Liver (tissue), 8 donors: ENCODE measurements at regions not wholly inside any gene's neighbourhood (a gene's known extent, or its start where the extent isn't known, plus 50 kb on each side); places are given as distances from the start of the nearest gene placed in this dataset.

ENCODE experiments used
- DNase-seq: peaks from one replicate; pipeline ENCODE4 v3.0.0-alpha.2; 2017; ENCODE audit warnings: low spot score
- H3K27ac ChIP-seq, 2 donors: one replicate each; pipeline ENCODE4 v1.7.0; 2013; ENCODE audit warnings: inconsistent platforms in 2 of 2, low read length in 2 of 2, control low read depth in 1 of 2, low read depth in 1 of 2, mild to moderate bottlenecking in 1 of 2
- H3K27me3 ChIP-seq, 4 donors: one replicate each; pipeline versions ENCODE4 v1.6.1 to v1.7.0; 2013; ENCODE audit warnings: low read length in 3 of 4, inconsistent platforms in 1 of 4, mild to moderate bottlenecking in 1 of 4, moderate library complexity in 1 of 4; ENCODE audit not compliant: control insufficient read depth in 4 of 4, insufficient read depth in 4 of 4
- H3K36me3 ChIP-seq, 4 donors: one replicate each; pipeline versions ENCODE4 v1.6.1 to v1.7.0; 2013; ENCODE audit warnings: low read length in 3 of 4, mild to moderate bottlenecking in 3 of 4, low read depth in 1 of 4, moderate library complexity in 1 of 4; ENCODE audit not compliant: control insufficient read depth in 4 of 4, insufficient read depth in 3 of 4
- H3K4me1 ChIP-seq, 4 donors: one replicate each; pipeline versions ENCODE4 v1.6.1 to v1.7.0; 2013; ENCODE audit warnings: low read length in 3 of 4, mild to moderate bottlenecking in 3 of 4, moderate library complexity in 1 of 4; ENCODE audit not compliant: control insufficient read depth in 4 of 4, insufficient read depth in 4 of 4
- H3K4me3 ChIP-seq, 3 donors: one replicate each; pipeline versions ENCODE4 v1.6.1 to v1.7.0; 2013; ENCODE audit warnings: low read length in 3 of 3, control low read depth in 1 of 3, low read depth in 1 of 3, mild to moderate bottlenecking in 1 of 3
- H3K9ac ChIP-seq, 2 donors: one replicate each; pipeline ENCODE4 v1.7.0; 2013; ENCODE audit warnings: low read length in 2 of 2, mild to moderate bottlenecking in 2 of 2, moderate library complexity in 2 of 2, control low read depth in 1 of 2, low read depth in 1 of 2
- H3K9me3 ChIP-seq, 4 donors: one replicate each; pipeline versions ENCODE4 v1.6.1 to v1.7.0; 2013; ENCODE audit warnings: low read length in 3 of 4; ENCODE audit not compliant: control insufficient read depth in 4 of 4
- ATF3 ChIP-seq: IDR thresholded peaks from 2 replicates; pipeline ENCODE4 v1.6.1; 2016; ENCODE audit warnings: antibody characterized with exemption
- CTCF ChIP-seq: fragments of 150-350 bp; IDR thresholded peaks from 2 replicates; pipeline ENCODE4 v1.5.1; 2017; ENCODE audit warnings: improper control_type of control experiment, low read depth, low read length; ENCODE audit not compliant: missing input control
- EGR1 ChIP-seq, 2 donors: IDR thresholded peaks; 2 replicates each; pipeline ENCODE4 v1.6.1; 2016 to 2018; ENCODE audit warnings: antibody characterized with exemption in 2 of 2, low read depth in 2 of 2
- FOXA1 ChIP-seq: IDR thresholded peaks from 2 replicates; pipeline ENCODE4 v1.6.1; 2016; ENCODE audit warnings: antibody characterized with exemption
- FOXA2 ChIP-seq: IDR thresholded peaks from 2 replicates; pipeline ENCODE4 v1.6.1; 2016; ENCODE audit warnings: antibody characterized with exemption
- GABPA ChIP-seq, 2 donors: IDR thresholded peaks in 1 of 2; conservative IDR thresholded peaks in 1 of 2; 2 replicates each; pipeline ENCODE4 v1.6.1; 2016; ENCODE audit warnings: antibody characterized with exemption in 2 of 2, mild to moderate bottlenecking in 1 of 2, moderate library complexity in 1 of 2
- HNF4A ChIP-seq, 2 donors: conservative IDR thresholded peaks; 2 replicates each; pipeline ENCODE4 v1.6.1; 2016; ENCODE audit warnings: antibody characterized with exemption in 2 of 2, mild to moderate bottlenecking in 2 of 2
- HNF4G ChIP-seq: IDR thresholded peaks from 2 replicates; pipeline ENCODE4 v1.6.1; 2016; ENCODE audit warnings: antibody characterized with exemption
- JUND ChIP-seq, 2 donors: IDR thresholded peaks; 2 replicates each; pipeline ENCODE4 v1.6.1; 2016; ENCODE audit warnings: antibody characterized with exemption in 2 of 2
- MAX ChIP-seq: IDR thresholded peaks from 2 replicates; pipeline ENCODE4 v1.6.1; 2016; ENCODE audit warnings: antibody characterized with exemption
- NR2F2 ChIP-seq: IDR thresholded peaks from 2 replicates; pipeline ENCODE4 v1.6.1; 2016; ENCODE audit warnings: antibody characterized with exemption
- RAD21 ChIP-seq, 2 donors: IDR thresholded peaks; 2 replicates each; pipeline ENCODE4 v1.6.1; 2016; ENCODE audit warnings: antibody characterized with exemption in 2 of 2, mild to moderate bottlenecking in 2 of 2
- REST ChIP-seq: IDR thresholded peaks from 2 replicates; pipeline ENCODE4 v1.6.1; 2016; ENCODE audit warnings: antibody characterized with exemption, mild to moderate bottlenecking
- RXRA ChIP-seq, 2 donors: IDR thresholded peaks; 2 replicates each; pipeline ENCODE4 v1.6.1; 2017 to 2018; ENCODE audit warnings: antibody characterized with exemption in 2 of 2, mild to moderate bottlenecking in 1 of 2
- SP1 ChIP-seq: IDR thresholded peaks from 2 replicates; pipeline ENCODE4 v1.6.1; 2018; ENCODE audit warnings: antibody characterized with exemption, mild to moderate bottlenecking
- TAF1 ChIP-seq: conservative IDR thresholded peaks from 2 replicates; pipeline ENCODE4 v1.6.1; 2016; ENCODE audit warnings: antibody characterized with exemption, mild to moderate bottlenecking
- YY1 ChIP-seq: IDR thresholded peaks from 2 replicates; pipeline ENCODE4 v1.6.1; 2016; ENCODE audit warnings: antibody characterized with exemption, mild to moderate bottlenecking
- ZBTB33 ChIP-seq: IDR thresholded peaks from 2 replicates; pipeline ENCODE4 v1.6.1; 2016; ENCODE audit warnings: antibody characterized with exemption
- WGBS: extraction: QIAGEN DNeasy Blood & Tissue Kit; methylation state at CpG from one replicate; pipeline ENCODE4 v1.1.7; 2013; 5-methylcytosine and 5-hydroxymethylcytosine counted together
- donor health status: healthy.
- donor health status: healthy.
- donor health status: healthy.
- donor health status: healthy.
- donor health status: healthy.

GRCh38 chr12:92197815-92198214, 52.2 kb upstream of the BTG1 start:
- H3K27ac ChIP-seq, result no peak overlapping the region
- H3K27me3 ChIP-seq, result no peaks in the 10 kb centered on the region
- H3K36me3 ChIP-seq, result no peaks in the 10 kb centered on the region
- WGBS, result 94% methylated on average over 4 of the region's 4 CpGs
- H3K9me3 ChIP-seq, result peaks cover 0 to 4% (median 0%) of the 10 kb centered on the region in 4 donors
- no peak overlapping the region for H3K9ac ChIP-seq
- H3K4me1 ChIP-seq, result no peaks in the 10 kb centered on the region
- no peak for DNase-seq
- no peak overlapping the region for H3K4me3 ChIP-seq
- TF ChIP-seq FOXA2 (no peak), YY1 (no peak), CTCF (no peak), RAD21 (IDR thresholded peaks at IDR 0.05) (no peak), FOXA1 (no peak), JUND (IDR thresholded peaks at IDR 0.05) (no peak), RXRA (IDR thresholded peaks at IDR 0.05) (no peak), ATF3 (no peak), REST (no peak), SP1 (no peak), HNF4A (conservative IDR thresholded peaks at IDR 0.05) (no peak), HNF4G (no peak), ZBTB33 (no peak), NR2F2 (no peak), MAX (no peak), GABPA (IDR thresholded peaks at IDR 0.05 in 1 of 2, conservative IDR thresholded peaks at IDR 0.05 in 1 of 2) (no peak), EGR1 (IDR thresholded peaks at IDR 0.05; ENCODE audit: low read depth in 2 of 2) (no peak), TAF1 (no peak)
